ENCODE measurements at regions not wholly inside any gene's neighbourhood (a gene's known extent, or its start where the extent isn't known, plus 50 kb on each side); places are given as distances from the start of the nearest gene placed in this dataset.

DNA sequence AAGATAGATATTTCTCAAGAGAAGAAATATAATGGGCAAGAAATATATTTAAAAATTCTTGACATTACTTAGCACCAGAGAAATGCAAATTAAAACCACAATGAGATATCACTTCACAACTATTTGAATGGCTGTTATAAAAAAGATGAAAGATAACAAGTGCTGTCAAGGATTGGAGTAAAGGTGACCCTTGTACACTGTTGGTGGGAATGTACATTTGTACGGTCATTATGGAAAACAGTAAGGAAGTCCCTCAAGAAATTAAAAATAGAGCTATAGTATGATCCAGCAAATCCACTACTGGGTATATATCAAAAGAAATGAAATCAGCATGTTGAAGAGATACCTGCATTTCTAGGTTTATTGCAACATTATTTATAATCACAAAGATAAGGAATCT is 326.4 kb downstream of the GBE1 start:
- TF ChIP-seq GTF2F1 (IDR thresholded peaks at IDR 0.05; ENCODE audit: low read depth, low read length) (no peak), ZNF274 (IDR thresholded peaks at IDR 0.05; ENCODE audit: borderline replicate concordance, low read depth, low read length) (no peak), ZNF165 (CRISPR knock-in tag; IDR thresholded peaks at IDR 0.05; ENCODE audit: borderline replicate concordance) (no peak), POLR2AphosphoS2 (IDR thresholded peaks at IDR 0.05; ENCODE audit: low read length) (no peak), SREBF2 (CRISPR knock-in tag; IDR thresholded peaks at IDR 0.05) (no peak), BRD4 (IDR thresholded peaks at IDR 0.05) (no peak), RBM22 (IDR thresholded peaks at IDR 0.05; ENCODE audit: low read depth, low read length, poor library complexity, severe bottlenecking) (no peak), SIN3B (IDR thresholded peaks at IDR 0.05; ENCODE audit: low read depth) (no peak), POLR2A (conservative IDR thresholded peaks at IDR 0.05) (no peak), ZNF224 (CRISPR knock-in tag; IDR thresholded peaks at IDR 0.05) (no peak)
- TF ChIP-seq, protein P1, sequence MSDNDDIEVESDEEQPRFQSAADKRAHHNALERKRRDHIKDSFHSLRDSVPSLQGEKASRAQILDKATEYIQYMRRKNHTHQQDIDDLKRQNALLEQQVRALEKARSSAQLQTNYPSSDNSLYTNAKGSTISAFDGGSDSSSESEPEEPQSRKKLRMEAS (CRISPR knock-in tag; IDR thresholded peaks at IDR 0.05) = no peak
- TF ChIP-seq, protein P2, sequence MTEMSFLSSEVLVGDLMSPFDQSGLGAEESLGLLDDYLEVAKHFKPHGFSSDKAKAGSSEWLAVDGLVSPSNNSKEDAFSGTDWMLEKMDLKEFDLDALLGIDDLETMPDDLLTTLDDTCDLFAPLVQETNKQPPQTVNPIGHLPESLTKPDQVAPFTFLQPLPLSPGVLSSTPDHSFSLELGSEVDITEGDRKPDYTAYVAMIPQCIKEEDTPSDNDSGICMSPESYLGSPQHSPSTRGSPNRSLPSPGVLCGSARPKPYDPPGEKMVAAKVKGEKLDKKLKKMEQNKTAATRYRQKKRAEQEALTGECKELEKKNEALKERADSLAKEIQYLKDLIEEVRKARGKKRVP (CRISPR knock-in tag; IDR thresholded peaks at IDR 0.05) = no peak

Measured in K562 (cell line).